ENCODE measurements at regions not wholly inside any gene's neighbourhood (a gene's known extent, or its start where the extent isn't known, plus 50 kb on each side); places are given as distances from the start of the nearest gene placed in this dataset.

- Histone ChIP-seq H3K4me1 (ENCODE audit: insufficient read depth, low read length, poor library complexity, severe bottlenecking) (no peaks in the 10 kb centered on the region), H3K27ac (ENCODE audit: low read depth, low read length, poor library complexity, severe bottlenecking) (no peak overlapping the region), H3K27me3 (replicated peaks; ENCODE audit: insufficient read depth, low read depth, low read length, poor library complexity) (no peaks in the 10 kb centered on the region), H3K36me3 (ENCODE audit: insufficient read depth, low read length, poor library complexity, severe bottlenecking) (no peaks in the 10 kb centered on the region), H3K4me3 (ENCODE audit: low read depth, low read length, poor library complexity, severe bottlenecking) (no peak overlapping the region), H3K9me3 (ENCODE audit: low read depth, low read length, poor library complexity, severe bottlenecking) (no peaks in the 10 kb centered on the region)
- POLR2A ChIA-PET (ENCODE audit: low non-redundant PET), result no interaction called here
- DNase-seq (ENCODE audit: low spot score), result no peak
- TF ChIP-seq EZH2 (IDR thresholded peaks at IDR 0.05; ENCODE audit: borderline replicate concordance, low read depth, low read length, poor library complexity, severe bottlenecking) (no peak), CTCF (conservative IDR thresholded peaks at IDR 0.05; ENCODE audit: low read depth, low read length) (no peak)
- CTCF ChIA-PET, result no interaction called here
- BruUV-seq (replicated peaks), result no TSS peak
- intact Hi-C loops (cut with micrococcal nuclease; ENCODE audit: unreplicated experiment), result no loop called here
Observed at GRCh38 chr13:88125055-88125454, 453.9 kb downstream of the SLITRK5 start.

GRCh38 chr13:88136098-88136790 is 465.1 kb downstream of the SLITRK5 start:
- Histone ChIP-seq H3K27me3 (replicated peaks; ENCODE audit: insufficient read depth, low read depth, low read length, poor library complexity) (no peaks in the 10 kb centered on the region), H3K27ac (ENCODE audit: low read depth, low read length, poor library complexity, severe bottlenecking) (no peak overlapping the region), H3K9me3 (ENCODE audit: low read depth, low read length, poor library complexity, severe bottlenecking) (no peaks in the 10 kb centered on the region), H3K36me3 (ENCODE audit: insufficient read depth, low read length, poor library complexity, severe bottlenecking) (no peaks in the 10 kb centered on the region), H3K4me1 (ENCODE audit: insufficient read depth, low read length, poor library complexity, severe bottlenecking) (no peaks in the 10 kb centered on the region), H3K4me3 (ENCODE audit: low read depth, low read length, poor library complexity, severe bottlenecking) (no peak overlapping the region)
- ChIA-PET POLR2A (ENCODE audit: low non-redundant PET) (no interaction called here), CTCF (no interaction called here)
- no peak for DNase-seq (ENCODE audit: low spot score)
- TF ChIP-seq EZH2 (IDR thresholded peaks at IDR 0.05; ENCODE audit: borderline replicate concordance, low read depth, low read length, poor library complexity, severe bottlenecking), result no peak
- no peak for TF ChIP-seq CTCF (conservative IDR thresholded peaks at IDR 0.05; ENCODE audit: low read depth, low read length)
- intact Hi-C loops (cut with micrococcal nuclease; ENCODE audit: unreplicated experiment), result no loop called here
- no TSS peak for BruUV-seq (replicated peaks)

GRCh38 chr13:88142653-88143052 is 471.5 kb downstream of the SLITRK5 start:
- Histone ChIP-seq H3K4me1 (ENCODE audit: insufficient read depth, low read length, poor library complexity, severe bottlenecking) (no peaks in the 10 kb centered on the region), H3K9me3 (ENCODE audit: low read depth, low read length, poor library complexity, severe bottlenecking) (no peaks in the 10 kb centered on the region), H3K27me3 (replicated peaks; ENCODE audit: insufficient read depth, low read depth, low read length, poor library complexity) (no peaks in the 10 kb centered on the region), H3K4me3 (ENCODE audit: low read depth, low read length, poor library complexity, severe bottlenecking) (no peak overlapping the region), H3K36me3 (ENCODE audit: insufficient read depth, low read length, poor library complexity, severe bottlenecking) (no peaks in the 10 kb centered on the region), H3K27ac (ENCODE audit: low read depth, low read length, poor library complexity, severe bottlenecking) (no peak overlapping the region)
- intact Hi-C loops (cut with micrococcal nuclease; ENCODE audit: unreplicated experiment), result no loop called here
- ChIA-PET CTCF (no interaction called here), POLR2A (ENCODE audit: low non-redundant PET) (no interaction called here)
- no peak for TF ChIP-seq CTCF (conservative IDR thresholded peaks at IDR 0.05; ENCODE audit: low read depth, low read length)
- TF ChIP-seq EZH2 (IDR thresholded peaks at IDR 0.05; ENCODE audit: borderline replicate concordance, low read depth, low read length, poor library complexity, severe bottlenecking), result no peak
- DNase-seq (ENCODE audit: low spot score), result no peak
- no TSS peak for BruUV-seq (replicated peaks)

Measured in A673 (cell line).